ENCODE measurements at regions not wholly inside any gene's neighbourhood (a gene's known extent, or its start where the extent isn't known, plus 50 kb on each side); places are given as distances from the start of the nearest gene placed in this dataset.

- Histone ChIP-seq H3K27me3 (no peaks in the 10 kb centered on the region), H3K27ac (no peak overlapping the region), H3K36me3 (no peaks in the 10 kb centered on the region), H3K4me1 (no peaks in the 10 kb centered on the region), H3K9me3 (no peaks in the 10 kb centered on the region), H3K4me3 (no peak overlapping the region)
- 53% methylated on average over 7 of the region's 7 CpGs for WGBS, 2 donors
- TF ChIP-seq CTCF (IDR thresholded peaks at IDR 0.05) = no peak
- no peak for TF ChIP-seq POLR2A (IDR thresholded peaks at IDR 0.05)
- intact Hi-C loops (cut with DNase I) = no loop called here
- DNase-seq = no peak
Observed at GRCh38 chr3:99410789-99411311, 227.5 kb upstream of the COL8A1 start.

GRCh38 chr3:99409961-99410360 is 228.4 kb upstream of the COL8A1 start:
- DNase-seq = no peak
- Histone ChIP-seq H3K4me1 (no peaks in the 10 kb centered on the region), H3K4me3 (no peak overlapping the region), H3K9me3 (no peaks in the 10 kb centered on the region), H3K27me3 (no peaks in the 10 kb centered on the region), H3K27ac (no peak overlapping the region), H3K36me3 (no peaks in the 10 kb centered on the region)
- 91 to 95% methylated on average over 1 of the region's 1 CpG for WGBS, 2 donors
- TF ChIP-seq POLR2A (IDR thresholded peaks at IDR 0.05) (no peak), CTCF (IDR thresholded peaks at IDR 0.05) (no peak)
- intact Hi-C loops (cut with DNase I) = no loop called here

- H3K27ac ChIP-seq = no peak overlapping the region
- no peaks in the 10 kb centered on the region for H3K4me1 ChIP-seq
- no peaks in the 10 kb centered on the region for H3K9me3 ChIP-seq
- intact Hi-C loops (cut with DNase I) = no loop called here
- DNase-seq = no peak
- no peak for TF ChIP-seq CTCF (IDR thresholded peaks at IDR 0.05)
- no peak for TF ChIP-seq POLR2A (IDR thresholded peaks at IDR 0.05)
- no peaks in the 10 kb centered on the region for H3K27me3 ChIP-seq
- WGBS, 2 donors = 73 to 76% methylated on average over 4 of the region's 4 CpGs
- H3K36me3 ChIP-seq = no peaks in the 10 kb centered on the region
- no peak overlapping the region for H3K4me3 ChIP-seq
Observed at GRCh38 chr3:99407257-99407656, 231.1 kb upstream of the COL8A1 start.

GRCh38 chr3:99402755-99403154 is 235.6 kb upstream of the COL8A1 start:
- H3K27ac ChIP-seq = no peak overlapping the region
- 92 to 95% methylated on average over 1 of the region's 1 CpG for WGBS, 2 donors
- no peaks in the 10 kb centered on the region for H3K36me3 ChIP-seq
- H3K9me3 ChIP-seq = peaks cover 0 to 18% (median 11%) of the 10 kb centered on the region in 3 donors
- H3K27me3 ChIP-seq = no peaks in the 10 kb centered on the region
- no peak overlapping the region for H3K4me3 ChIP-seq
- no peak for DNase-seq
- intact Hi-C loops (cut with DNase I) = no loop called here
- TF ChIP-seq CTCF (IDR thresholded peaks at IDR 0.05) (no peak), POLR2A (IDR thresholded peaks at IDR 0.05) (no peak)
- H3K4me1 ChIP-seq = peaks cover 0 to 17% (median 2%) of the 10 kb centered on the region in 3 donors

- Histone ChIP-seq H3K27me3 (no peaks in the 10 kb centered on the region), H3K4me1 (peaks cover 0 to 22% (median 2%) of the 10 kb centered on the region in 3 donors), H3K9me3 (peaks cover 0 to 20% (median 11%) of the 10 kb centered on the region in 3 donors), H3K27ac (peak overlapping the region in 1 of 4 donors; percentile 0), H3K36me3 (no peaks in the 10 kb centered on the region), H3K4me3 (no peak overlapping the region)
- WGBS, 2 donors = 48 to 58% methylated on average over 2 of the region's 2 CpGs
- no peak for TF ChIP-seq POLR2A (IDR thresholded peaks at IDR 0.05)
- intact Hi-C loops (cut with DNase I) = no loop called here
- DNase-seq = no peak
Observed at GRCh38 chr3:99400352-99400751, 238.0 kb upstream of the COL8A1 start.

Measured in esophagus squamous epithelium (tissue), 5 donors.